HTERT RPE-1 (cell line): ENCODE measurements at regions not wholly inside any gene's neighbourhood (a gene's known extent, or its start where the extent isn't known, plus 50 kb on each side); places are given as distances from the start of the nearest gene placed in this dataset.
"Not testable (repeated sequence)": the region's sequence is repeated elsewhere in the genome, so short reads cannot be mapped to it uniquely, and the experiment has no call there.

Experiments
- in situ Hi-C: fragments of 300-500 bp; cut with MboI; formaldehyde crosslinking; loops from 4 replicates; pipeline ENCODE4 v1.14.3; 2020; ENCODE audit warnings: low sequenced_read_pairs

- in situ Hi-C loops = no loop called here
These were observed 575.4 kb upstream of the GOLIM4 start for GRCh38 chr3:168671091-168671490.

GRCh38 chr3:168660879-168661657, 565.3 kb upstream of the GOLIM4 start:
- in situ Hi-C loops = not testable (repeated sequence)

- in situ Hi-C loops = no loop called here
These were observed 563.3 kb upstream of the GOLIM4 start for GRCh38 chr3:168659015-168659414.

- in situ Hi-C loops = no loop called here
These were observed 559.9 kb upstream of the GOLIM4 start for GRCh38 chr3:168655611-168656010.

- in situ Hi-C loops = no loop called here
These were observed 559.0 kb upstream of the GOLIM4 start for GRCh38 chr3:168654700-168655099.

- in situ Hi-C loops = no loop called here
These were observed 557.5 kb upstream of the GOLIM4 start for GRCh38 chr3:168653255-168653654.

- in situ Hi-C loops = no loop called here
These were observed 552.6 kb upstream of the GOLIM4 start for GRCh38 chr3:168648321-168648720.

GRCh38 chr3:168647582-168647981, 551.9 kb upstream of the GOLIM4 start:
- in situ Hi-C loops = no loop called here

- in situ Hi-C loops = no loop called here
These were observed 549.5 kb upstream of the GOLIM4 start for GRCh38 chr3:168645180-168645579.

- in situ Hi-C loops = no loop called here
These were observed 532.8 kb upstream of the GOLIM4 start for GRCh38 chr3:168628549-168628948.

- in situ Hi-C loops = no loop called here
These were observed 529.8 kb upstream of the GOLIM4 start for GRCh38 chr3:168625477-168625876.

GRCh38 chr3:168624892-168625448, 529.2 kb upstream of the GOLIM4 start:
- in situ Hi-C loops = no loop called here

GRCh38 chr3:168624195-168624594, 528.5 kb upstream of the GOLIM4 start:
- in situ Hi-C loops = no loop called here

GRCh38 chr3:168622795-168623194, 527.1 kb upstream of the GOLIM4 start:
- in situ Hi-C loops = no loop called here

GRCh38 chr3:168620854-168621253, 525.1 kb upstream of the GOLIM4 start:
- in situ Hi-C loops = no loop called here

GRCh38 chr3:168618827-168619470, 523.2 kb upstream of the GOLIM4 start:
- in situ Hi-C loops = no loop called here

GRCh38 chr3:168617658-168618057, 521.9 kb upstream of the GOLIM4 start:
- in situ Hi-C loops = no loop called here

- in situ Hi-C loops = no loop called here
These were observed 521.2 kb upstream of the GOLIM4 start for GRCh38 chr3:168616915-168617314.

GRCh38 chr3:168615493-168616020, 519.8 kb upstream of the GOLIM4 start:
- in situ Hi-C loops = no loop called here

GRCh38 chr3:168613151-168613550, 517.4 kb upstream of the GOLIM4 start:
- in situ Hi-C loops = no loop called here

- in situ Hi-C loops = no loop called here
These were observed 516.9 kb upstream of the GOLIM4 start for GRCh38 chr3:168612671-168613070.

GRCh38 chr3:168611826-168612225, 516.1 kb upstream of the GOLIM4 start:
- in situ Hi-C loops = no loop called here
